RKO (cell line): ENCODE measurements at regions not wholly inside any gene's neighbourhood (a gene's known extent, or its start where the extent isn't known, plus 50 kb on each side); places are given as distances from the start of the nearest gene placed in this dataset.
"Not testable (repeated sequence)": the region's sequence is repeated elsewhere in the genome, so short reads cannot be mapped to it uniquely, and the experiment has no call there.

ENCODE experiments used
- DNase-seq: peaks from one replicate; pipeline ENCODE4 v3.0.0-alpha.2; 2016; ENCODE audit warnings: low spot score

DNA sequence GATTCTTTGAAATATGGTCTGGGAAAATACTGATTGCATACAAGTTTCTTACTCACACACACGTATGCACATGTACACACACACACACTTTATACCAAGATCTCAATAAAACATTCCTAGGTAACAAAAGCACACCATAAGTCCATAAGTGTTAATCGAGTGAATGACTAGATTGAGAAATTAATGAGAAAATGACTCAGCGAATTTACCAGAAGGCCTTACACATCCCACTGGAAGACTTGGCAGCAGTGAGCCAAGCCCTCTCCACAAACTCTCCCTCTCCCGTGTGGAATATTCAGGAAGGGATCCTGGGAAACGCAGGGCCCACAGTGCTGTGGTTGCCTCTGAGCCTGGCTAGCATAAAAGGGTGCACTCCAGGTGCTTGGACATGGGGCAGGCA, 227.2 kb downstream of the LY86 start:
- DNase-seq = no peak

- no peak for DNase-seq
Observed at GRCh38 chr6:6816716-6817115, 228.2 kb downstream of the LY86 start.

DNA sequence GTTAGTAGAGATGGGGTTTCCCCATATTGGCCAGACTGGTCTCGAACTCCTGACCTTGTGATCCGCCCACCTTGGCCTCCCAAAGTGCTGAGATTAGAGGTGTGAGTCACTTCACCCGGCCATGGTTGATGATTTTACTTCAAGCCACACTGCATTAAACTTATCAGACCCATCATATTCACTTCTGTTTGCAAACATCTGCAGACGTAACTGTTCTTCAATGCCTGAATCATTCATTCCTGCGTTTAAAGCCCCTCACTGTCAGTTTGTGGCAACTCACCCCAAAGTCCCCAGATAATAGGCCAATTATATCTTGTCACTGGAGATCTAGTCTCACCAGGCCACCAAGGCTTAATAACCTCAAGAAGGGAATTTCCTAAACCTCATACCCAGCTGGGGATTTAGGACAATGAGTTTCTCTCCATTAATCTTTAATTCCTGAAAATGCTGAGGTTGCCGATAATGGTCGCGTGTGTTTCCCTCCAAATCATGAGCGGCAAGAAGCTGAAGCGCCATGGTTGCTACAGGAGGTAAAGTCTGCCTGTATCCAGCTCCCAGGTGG, 229.6 kb downstream of the LY86 start:
- no peak for DNase-seq

DNA sequence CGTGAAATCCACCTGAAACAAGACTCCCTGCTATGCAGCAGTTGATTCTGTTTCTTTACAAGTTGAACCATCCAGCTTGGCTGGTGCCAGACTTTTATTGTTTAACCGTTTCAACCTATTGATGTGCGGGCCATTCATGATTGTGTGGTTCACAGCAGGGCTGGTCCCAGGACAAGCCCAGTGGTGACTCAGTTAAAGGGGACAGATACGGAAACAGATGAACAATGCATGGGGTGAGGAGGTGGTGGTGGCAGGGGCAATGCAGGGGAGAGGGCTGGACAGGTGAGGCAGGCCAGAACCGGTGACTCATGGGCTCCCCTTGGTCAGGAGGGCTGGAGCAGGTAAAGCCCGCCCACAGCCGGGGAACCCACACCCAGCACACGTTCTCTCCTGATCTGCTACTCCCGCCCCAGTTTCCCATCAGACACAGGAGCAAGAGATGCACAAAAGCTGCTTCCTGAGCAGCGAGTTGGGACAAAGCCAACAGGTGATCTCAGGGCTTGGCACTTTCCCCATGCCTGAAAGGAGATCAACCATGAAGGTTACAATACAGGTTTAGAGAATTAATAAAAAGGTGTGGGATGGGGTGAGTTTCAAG, 232.2 kb downstream of the LY86 start:
- DNase-seq = no peak

DNA sequence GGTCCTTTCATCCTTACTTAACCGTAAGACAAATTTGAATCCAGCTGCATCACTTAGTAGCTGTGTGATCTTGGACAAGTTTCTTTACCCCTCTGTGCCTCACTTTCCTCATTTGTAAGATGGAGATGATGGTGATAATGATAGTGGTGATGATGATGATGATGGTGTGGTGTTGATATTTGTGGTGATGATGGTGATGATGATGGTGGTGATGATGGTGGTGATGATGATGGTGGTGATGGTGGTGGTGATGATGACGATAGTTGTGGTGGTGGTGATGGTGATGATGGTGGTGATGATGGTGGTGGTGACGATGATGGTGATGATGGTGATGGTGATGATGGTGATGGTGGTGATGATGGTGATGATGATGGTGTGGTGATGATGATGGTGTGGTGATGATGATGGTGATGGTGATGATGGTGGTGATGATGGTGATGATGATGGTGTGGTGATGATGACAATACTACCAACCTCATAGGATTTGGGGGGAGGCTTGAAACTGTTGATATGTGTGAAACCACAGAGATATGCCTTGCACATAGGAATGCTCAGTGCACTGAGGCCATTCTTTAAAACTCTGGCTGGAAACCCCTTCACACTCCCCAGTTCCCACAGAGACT, 233.2 kb downstream of the LY86 start:
- no peak for DNase-seq

GRCh38 chr6:6823030-6823429, 234.5 kb downstream of the LY86 start:
- no peak for DNase-seq

GRCh38 chr6:6823568-6824224, 235.2 kb downstream of the LY86 start:
- DNase-seq = no peak

GRCh38 chr6:6824381-6824780, 235.9 kb downstream of the LY86 start:
- DNase-seq = no peak

- DNase-seq = no peak
Observed at GRCh38 chr6:6825193-6825784, 236.8 kb downstream of the LY86 start.

- no peak for DNase-seq
Observed at GRCh38 chr6:6826095-6826901, 237.8 kb downstream of the LY86 start.

- DNase-seq = no peak
Observed at GRCh38 chr6:6826961-6827360, 238.4 kb downstream of the LY86 start.

GRCh38 chr6:6829872-6830685, 241.6 kb downstream of the LY86 start:
- no peak for DNase-seq

DNA sequence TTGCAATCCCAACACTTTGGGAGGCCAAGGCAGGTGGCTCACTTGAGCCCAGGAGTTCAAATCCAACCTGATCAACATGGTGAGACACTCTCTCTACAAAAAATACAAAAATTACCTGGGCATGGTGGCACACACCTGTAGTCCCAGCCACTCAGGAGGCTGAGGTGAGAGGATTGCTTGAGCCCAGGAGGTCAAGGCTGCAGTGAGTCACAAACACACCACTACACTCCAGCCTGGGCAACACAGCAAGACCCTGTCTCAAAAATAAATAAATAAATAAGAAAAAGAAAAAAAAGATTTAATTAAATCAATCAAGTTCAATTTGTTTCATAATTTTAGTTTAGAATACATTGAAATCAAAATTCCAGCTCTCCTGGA, 242.2 kb downstream of the LY86 start:
- not testable (repeated sequence) for DNase-seq

DNA sequence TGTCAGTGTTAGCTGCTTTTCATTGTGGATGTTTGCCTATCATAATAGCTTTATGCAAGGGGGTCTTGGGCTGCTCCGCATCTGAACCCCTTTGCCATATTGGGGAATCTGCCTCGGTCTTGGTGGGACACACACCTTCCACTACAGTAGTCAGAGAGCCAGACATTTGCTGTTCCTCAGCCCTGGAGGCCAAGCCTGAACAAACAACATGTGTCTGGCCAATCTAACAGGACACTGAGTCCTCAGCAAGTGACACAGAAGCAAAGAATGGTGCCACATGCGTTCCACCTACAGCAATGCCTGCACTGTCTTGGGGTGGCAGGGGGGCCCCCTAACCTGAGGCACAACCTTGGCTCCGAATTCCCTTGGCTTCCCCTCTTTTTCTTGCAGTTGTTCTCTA, 243.9 kb downstream of the LY86 start:
- DNase-seq = no peak

DNA sequence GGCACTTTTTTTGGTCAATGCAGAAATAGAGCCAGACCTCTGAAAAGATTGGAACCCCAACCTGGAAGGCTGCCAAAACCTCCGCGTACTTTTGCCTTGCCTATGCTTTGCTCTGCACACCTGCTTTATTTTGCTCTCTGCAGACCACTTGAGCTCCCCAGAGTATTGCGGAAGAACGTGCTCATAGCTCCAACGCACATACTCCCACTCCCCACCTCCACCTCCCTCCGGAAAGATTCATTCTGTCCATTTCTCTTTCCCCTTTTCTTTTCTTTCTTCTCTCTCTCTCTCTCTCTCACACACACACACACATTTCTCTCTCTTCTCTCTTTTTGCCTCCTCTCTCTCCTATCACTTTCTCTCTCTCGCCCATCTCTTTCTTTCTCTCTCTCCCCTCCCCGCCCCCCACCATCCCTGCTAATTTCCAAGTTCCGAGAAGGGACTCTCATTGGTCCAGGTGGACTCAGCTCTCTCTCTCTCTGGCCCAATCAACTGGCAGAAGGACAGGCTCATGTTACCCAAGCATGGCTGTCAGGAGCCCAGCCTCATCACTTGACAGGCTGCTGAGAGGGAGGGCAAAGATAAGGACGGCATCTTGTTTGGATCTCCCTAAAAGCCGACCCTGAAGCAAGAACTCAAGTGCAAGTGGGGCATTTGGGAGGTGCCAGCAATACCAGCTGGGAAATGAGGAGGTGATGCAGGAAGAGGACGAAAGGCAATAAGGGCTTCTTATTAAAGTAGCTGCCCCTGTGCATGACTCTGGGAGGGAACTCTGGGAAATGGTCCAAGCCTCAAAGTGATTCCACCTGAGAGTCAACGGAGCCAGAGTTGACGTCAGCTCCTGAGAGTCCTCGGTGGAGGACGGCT, 246.1 kb downstream of the LY86 start:
- no peak for DNase-seq

DNA sequence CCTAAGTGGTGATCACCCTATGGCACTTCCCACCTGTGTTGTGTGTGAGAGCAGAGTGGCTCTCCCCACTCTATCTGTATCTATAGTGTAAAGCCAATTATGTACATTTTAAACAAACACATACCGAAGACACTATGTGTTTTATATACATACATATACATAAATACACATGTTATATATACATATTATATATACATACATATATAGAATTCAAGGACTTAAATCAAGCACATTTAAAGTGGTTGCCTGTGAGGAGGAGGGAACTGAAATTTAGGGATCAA, 246.6 kb downstream of the LY86 start:
- no peak for DNase-seq

DNA sequence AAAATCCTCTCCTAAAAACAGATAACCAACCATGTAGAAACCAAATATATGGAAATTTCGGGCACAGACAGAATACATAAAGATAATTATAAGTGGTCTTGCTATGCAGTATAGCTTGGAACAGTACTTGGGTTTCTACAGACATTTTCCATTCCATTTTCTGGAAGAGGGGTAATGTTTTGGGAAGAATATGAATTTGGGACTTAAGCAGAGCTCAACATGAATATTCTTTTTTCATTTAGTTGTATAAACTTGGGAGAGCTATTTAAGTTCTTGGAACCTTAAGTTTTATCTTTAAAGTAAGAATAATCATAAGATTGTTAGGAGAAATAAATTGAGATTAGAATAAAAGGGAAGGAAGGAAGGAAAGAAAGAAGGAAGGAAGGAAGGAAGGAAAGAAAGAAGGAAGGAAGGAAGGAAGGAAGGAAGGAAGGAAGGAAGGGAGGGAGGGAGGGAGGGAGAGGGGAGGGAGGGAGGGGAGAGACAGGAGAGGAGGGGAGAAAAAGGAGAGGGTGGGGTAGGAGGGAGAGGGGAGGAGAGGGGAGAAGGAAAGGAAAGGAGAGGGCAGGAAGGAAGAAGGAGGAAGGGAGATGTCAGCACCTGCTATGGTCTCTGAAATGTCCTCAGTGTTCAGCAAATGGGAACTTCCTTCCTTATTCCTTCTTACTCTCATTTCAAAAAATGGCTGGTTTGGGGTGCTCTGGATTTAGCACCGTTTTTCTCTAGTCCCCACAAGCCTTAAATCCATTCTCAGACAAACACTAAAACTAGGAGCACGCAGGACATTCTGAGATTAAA, 248.3 kb downstream of the LY86 start:
- DNase-seq = no peak

GRCh38 chr6:6837541-6838080, 249.1 kb downstream of the LY86 start:
- DNase-seq = no peak

DNA sequence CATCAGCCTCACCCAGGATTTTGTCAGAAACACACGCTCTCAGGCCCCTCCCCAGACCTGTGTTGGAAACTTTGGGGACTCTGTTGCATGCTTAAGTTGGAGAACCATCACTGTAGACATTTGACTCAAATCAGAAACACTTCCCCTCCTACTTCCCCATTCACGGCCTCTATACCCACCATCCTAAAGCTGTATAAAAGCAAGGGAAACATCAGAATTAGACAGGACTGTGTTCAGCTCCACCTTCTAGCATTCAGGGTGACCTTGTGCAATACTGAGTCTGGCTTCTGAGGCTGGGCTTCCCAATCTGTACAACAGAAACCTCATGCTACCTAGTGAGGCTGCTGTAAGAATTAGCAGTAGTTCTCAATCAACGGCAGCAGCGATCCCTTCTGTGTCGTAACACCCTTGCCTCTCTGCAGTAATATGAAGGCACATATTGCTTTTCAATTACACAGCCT, 252.3 kb downstream of the LY86 start:
- no peak for DNase-seq
